GM18951 (cell line): ENCODE measurements at regions not wholly inside any gene's neighbourhood (a gene's known extent, or its start where the extent isn't known, plus 50 kb on each side); places are given as distances from the start of the nearest gene placed in this dataset.
"Not testable (repeated sequence)": the region's sequence is repeated elsewhere in the genome, so short reads cannot be mapped to it uniquely, and the experiment has no call there.

Experiments used
- POLR2A ChIP-seq: IDR thresholded peaks from 4 replicates; pipeline ENCODE4 v1.6.1; 2011; ENCODE audit warnings: mild to moderate bottlenecking; ENCODE audit not compliant: insufficient read length, insufficient read depth; ENCODE audit errors: extremely low read depth
- in situ Hi-C: fragments of 300-500 bp; cut with MboI; formaldehyde crosslinking; loops from one replicate; pipeline ENCODE4 v1.12.0; 2022; ENCODE audit warnings: low sequenced_read_pairs, mixed read lengths, inconsistent platforms; ENCODE audit not compliant: unreplicated experiment

GRCh38 chr12:46071769-46072624 is 81.6 kb upstream of the SCAF11 start:
- no peak for TF ChIP-seq POLR2A
- in situ Hi-C loops: no loop called here

- no peak for TF ChIP-seq POLR2A
- in situ Hi-C loops: no loop called here
Observed at GRCh38 chr12:46071335-46071734, 81.0 kb upstream of the SCAF11 start.

- in situ Hi-C loops: no loop called here
Observed at GRCh38 chr12:46067094-46067493, 76.7 kb upstream of the SCAF11 start.

GRCh38 chr12:46065412-46066166 is 75.2 kb upstream of the SCAF11 start:
- in situ Hi-C loops: no loop called here
- TF ChIP-seq POLR2A: no peak

More at GRCh38 chr12:46067094-46067493, 76.7 kb upstream of the SCAF11 start:
- TF ChIP-seq POLR2A: no peak

GRCh38 chr12:46064548-46064947 is 74.2 kb upstream of the SCAF11 start:
- in situ Hi-C loops: no loop called here

GRCh38 chr12:46058697-46059096 is 68.3 kb upstream of the SCAF11 start:
- in situ Hi-C loops: not testable (repeated sequence)

More at GRCh38 chr12:46064548-46064947, 74.2 kb upstream of the SCAF11 start:
- TF ChIP-seq POLR2A: no peak

- in situ Hi-C loops: no loop called here
- no peak for TF ChIP-seq POLR2A
Observed at GRCh38 chr12:46050805-46051204, 60.4 kb upstream of the SCAF11 start.

GRCh38 chr12:46049665-46050064 is 59.3 kb upstream of the SCAF11 start:
- in situ Hi-C loops: no loop called here
- no peak for TF ChIP-seq POLR2A

GRCh38 chr12:46046436-46046835 is 56.1 kb upstream of the SCAF11 start:
- TF ChIP-seq POLR2A: no peak
- in situ Hi-C loops: no loop called here

GRCh38 chr12:46043972-46044520 is 53.7 kb upstream of the SCAF11 start:
- no peak for TF ChIP-seq POLR2A
- in situ Hi-C loops: no loop called here
